Panc1 (cell line): ENCODE measurements at regions not wholly inside any gene's neighbourhood (a gene's known extent, or its start where the extent isn't known, plus 50 kb on each side); places are given as distances from the start of the nearest gene placed in this dataset.

ENCODE experiments used
- ATAC-seq: fragments of 200-7000 bp; cut with Tn5 transposase; 2 replicates; pipeline ENCODE4 v1.9.1; 2020; ENCODE audit warnings: mild to moderate bottlenecking, moderate library complexity
- BruUV-seq: library from RNA; stranded (reverse); fragments of 400-500 nt; replicated peaks from 2 replicates; lab custom pipeline; 2021; lab: Mats Ljungman, UMichigan
- CTCF ChIA-PET: fragments of 300-600 bp; sonication (Branson Sonifier 250); formaldehyde crosslinking; loops from one replicate; lab custom pipeline; 2022; ENCODE audit warnings: antibody characterized with exemption; lab: Charles Lee
- POLR2A ChIA-PET: fragments of 300-600 bp; sonication (Branson Sonifier 250); formaldehyde crosslinking; loops from one replicate; lab custom pipeline; 2022; ENCODE audit warnings: antibody characterized with exemption; lab: Charles Lee
- DNase-seq: peaks from one replicate; pipeline ENCODE4 v3.0.0-alpha.2; 2010; ENCODE audit warnings: low read depth, low spot score
- H3K27ac ChIP-seq: 2 replicates; pipeline ENCODE4 v1.5.1; 2011; ENCODE audit warnings: mild to moderate bottlenecking, low read length, inconsistent platforms
- H3K27me3 ChIP-seq: fragments of 200-500 bp; sonication (Bioruptor generic); 2 replicates; pipeline ENCODE4 v1.6.0; 2014; ENCODE audit warnings: low read length, inconsistent platforms; ENCODE audit not compliant: control insufficient read depth, insufficient read depth
- H3K36me3 ChIP-seq: fragments of 200-500 bp; sonication (Bioruptor generic); 2 replicates; pipeline ENCODE4 v1.5.1; 2014; ENCODE audit warnings: inconsistent platforms, mild to moderate bottlenecking, low read length, moderate library complexity; ENCODE audit not compliant: control insufficient read depth, insufficient read depth
- H3K4me1 ChIP-seq: 2 replicates; pipeline ENCODE4 v1.5.1; 2011; ENCODE audit warnings: inconsistent platforms, mild to moderate bottlenecking, low read length, moderate library complexity; ENCODE audit not compliant: control insufficient read depth, insufficient read depth
- H3K4me3 ChIP-seq, 2 experiments: 2 replicates each; pipeline ENCODE4 v1.5.1; 2011 to 2012; ENCODE audit warnings: low read depth in 2 of 2, low read length in 2 of 2, mild to moderate bottlenecking in 2 of 2, inconsistent platforms in 1 of 2, moderate library complexity in 1 of 2
- H3K9me3 ChIP-seq: fragments of 200-500 bp; sonication (Bioruptor generic); 2 replicates; pipeline ENCODE4 v1.5.1; 2014; ENCODE audit warnings: low read depth, mild to moderate bottlenecking, inconsistent platforms, low read length, moderate library complexity; ENCODE audit not compliant: control insufficient read depth, insufficient read depth
- POLR2AphosphoS5 ChIP-seq: IDR thresholded peaks from 2 replicates; pipeline ENCODE4 v1.6.1; 2012; ENCODE audit warnings: mild to moderate bottlenecking, low read depth, low read length, moderate library complexity
- SIN3A ChIP-seq: IDR thresholded peaks from 2 replicates; pipeline ENCODE4 v1.6.1; 2012; ENCODE audit warnings: low read depth, mild to moderate bottlenecking, low read length, moderate library complexity, borderline replicate concordance; ENCODE audit not compliant: insufficient read depth
- TCF7L2 ChIP-seq: IDR thresholded peaks from 2 replicates; pipeline ENCODE4 v1.6.1; 2011; ENCODE audit warnings: mild to moderate bottlenecking, low read depth, low read length, inconsistent platforms
- in situ Hi-C: cut with HindIII; loops from 2 replicates; pipeline ENCODE4 v1.10.0; 2016; ENCODE audit warnings: low sequenced_read_pairs, low pct_unique_long_range_greater_than_20kb
- intact Hi-C: fragments of 100-400 bp; cut with micrococcal nuclease; formaldehyde crosslinking; loops from one replicate; pipeline ENCODE4 v1.10.0; 2022; ENCODE audit not compliant: unreplicated experiment
- TF ChIP-seq, protein P1 (sequence below): fragments of 450-650 bp; IDR thresholded peaks from 2 replicates; pipeline ENCODE4 v1.5.1; 2017; ENCODE audit warnings: mild to moderate bottlenecking
- TF ChIP-seq, protein P2 (sequence below), 2 experiments: IDR thresholded peaks; 2 replicates each; pipeline ENCODE4 v1.6.1; 2011 to 2012; ENCODE audit warnings: low read depth in 2 of 2, control low read depth in 1 of 2, low read length in 1 of 2, mild to moderate bottlenecking in 1 of 2, moderate library complexity in 1 of 2; ENCODE audit not compliant: insufficient read depth in 1 of 2

DNA sequence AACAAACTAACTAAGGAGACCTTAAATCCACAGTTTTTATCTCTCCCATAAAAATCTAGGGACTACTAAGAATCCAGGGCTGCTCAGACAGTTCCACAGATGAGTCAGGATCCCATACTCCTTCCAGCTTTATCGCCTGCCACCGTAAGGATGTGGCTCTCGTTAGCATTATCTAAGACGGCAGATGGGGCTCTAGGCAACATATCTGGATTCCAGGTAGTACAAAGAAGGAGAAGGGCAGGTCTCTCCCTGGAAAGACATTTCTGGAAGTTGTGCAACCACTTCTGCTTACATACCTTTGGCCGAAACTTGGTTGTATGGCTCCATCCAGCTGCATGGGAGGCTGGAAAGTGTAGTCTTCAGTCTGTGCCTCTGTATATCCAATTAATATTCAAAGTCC lies 149.4 kb downstream of the SP3 start:
- no peaks in the 10 kb centered on the region for H3K4me1 ChIP-seq
- intact Hi-C loops, result no loop called here
- ChIA-PET CTCF (no interaction called here), POLR2A (no interaction called here)
- no peak overlapping the region for H3K27ac ChIP-seq
- DNase-seq (no peak), ATAC-seq (no peak)
- TF ChIP-seq, protein P1, sequence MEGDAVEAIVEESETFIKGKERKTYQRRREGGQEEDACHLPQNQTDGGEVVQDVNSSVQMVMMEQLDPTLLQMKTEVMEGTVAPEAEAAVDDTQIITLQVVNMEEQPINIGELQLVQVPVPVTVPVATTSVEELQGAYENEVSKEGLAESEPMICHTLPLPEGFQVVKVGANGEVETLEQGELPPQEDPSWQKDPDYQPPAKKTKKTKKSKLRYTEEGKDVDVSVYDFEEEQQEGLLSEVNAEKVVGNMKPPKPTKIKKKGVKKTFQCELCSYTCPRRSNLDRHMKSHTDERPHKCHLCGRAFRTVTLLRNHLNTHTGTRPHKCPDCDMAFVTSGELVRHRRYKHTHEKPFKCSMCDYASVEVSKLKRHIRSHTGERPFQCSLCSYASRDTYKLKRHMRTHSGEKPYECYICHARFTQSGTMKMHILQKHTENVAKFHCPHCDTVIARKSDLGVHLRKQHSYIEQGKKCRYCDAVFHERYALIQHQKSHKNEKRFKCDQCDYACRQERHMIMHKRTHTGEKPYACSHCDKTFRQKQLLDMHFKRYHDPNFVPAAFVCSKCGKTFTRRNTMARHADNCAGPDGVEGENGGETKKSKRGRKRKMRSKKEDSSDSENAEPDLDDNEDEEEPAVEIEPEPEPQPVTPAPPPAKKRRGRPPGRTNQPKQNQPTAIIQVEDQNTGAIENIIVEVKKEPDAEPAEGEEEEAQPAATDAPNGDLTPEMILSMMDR, result no peak
- TF ChIP-seq POLR2AphosphoS5, result no peak
- in situ Hi-C loops, result no loop called here
- no peaks in the 10 kb centered on the region for H3K36me3 ChIP-seq
- no TSS peak for BruUV-seq
- no peak overlapping the region for H3K4me3 ChIP-seq
- peaks cover 4% of the 10 kb centered on the region; the same call in 1 of the 2 replicates for H3K27me3 ChIP-seq
- H3K9me3 ChIP-seq, result no peaks in the 10 kb centered on the region

DNA sequence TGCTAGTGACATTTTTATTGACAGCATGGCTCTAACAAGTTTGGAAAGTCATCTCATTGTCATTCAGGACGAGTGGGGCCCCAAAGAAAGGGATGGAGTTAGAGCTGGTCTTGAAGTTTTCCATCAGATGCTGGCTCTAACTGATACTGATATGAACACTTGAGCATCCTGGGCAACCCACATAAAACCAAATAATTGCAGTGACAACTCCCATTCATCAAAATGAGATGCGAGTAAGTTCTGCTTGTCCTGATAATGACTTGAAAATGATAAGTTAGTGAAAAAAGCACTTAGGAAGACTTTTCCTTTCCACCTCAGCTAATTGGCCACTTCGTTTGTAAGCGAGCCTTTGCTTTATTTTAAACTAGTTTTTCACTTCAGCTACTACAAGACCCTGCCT lies 147.6 kb downstream of the SP3 start:
- BruUV-seq, result no TSS peak
- Histone ChIP-seq H3K36me3 (no peaks in the 10 kb centered on the region), H3K4me3 (no peak overlapping the region), H3K27me3 (peaks cover 4% of the 10 kb centered on the region), H3K9me3 (no peaks in the 10 kb centered on the region), H3K27ac (no peak overlapping the region), H3K4me1 (no peaks in the 10 kb centered on the region)
- in situ Hi-C loops, result no loop called here
- TF ChIP-seq, protein P1, result no peak
- TF ChIP-seq, protein P2, sequence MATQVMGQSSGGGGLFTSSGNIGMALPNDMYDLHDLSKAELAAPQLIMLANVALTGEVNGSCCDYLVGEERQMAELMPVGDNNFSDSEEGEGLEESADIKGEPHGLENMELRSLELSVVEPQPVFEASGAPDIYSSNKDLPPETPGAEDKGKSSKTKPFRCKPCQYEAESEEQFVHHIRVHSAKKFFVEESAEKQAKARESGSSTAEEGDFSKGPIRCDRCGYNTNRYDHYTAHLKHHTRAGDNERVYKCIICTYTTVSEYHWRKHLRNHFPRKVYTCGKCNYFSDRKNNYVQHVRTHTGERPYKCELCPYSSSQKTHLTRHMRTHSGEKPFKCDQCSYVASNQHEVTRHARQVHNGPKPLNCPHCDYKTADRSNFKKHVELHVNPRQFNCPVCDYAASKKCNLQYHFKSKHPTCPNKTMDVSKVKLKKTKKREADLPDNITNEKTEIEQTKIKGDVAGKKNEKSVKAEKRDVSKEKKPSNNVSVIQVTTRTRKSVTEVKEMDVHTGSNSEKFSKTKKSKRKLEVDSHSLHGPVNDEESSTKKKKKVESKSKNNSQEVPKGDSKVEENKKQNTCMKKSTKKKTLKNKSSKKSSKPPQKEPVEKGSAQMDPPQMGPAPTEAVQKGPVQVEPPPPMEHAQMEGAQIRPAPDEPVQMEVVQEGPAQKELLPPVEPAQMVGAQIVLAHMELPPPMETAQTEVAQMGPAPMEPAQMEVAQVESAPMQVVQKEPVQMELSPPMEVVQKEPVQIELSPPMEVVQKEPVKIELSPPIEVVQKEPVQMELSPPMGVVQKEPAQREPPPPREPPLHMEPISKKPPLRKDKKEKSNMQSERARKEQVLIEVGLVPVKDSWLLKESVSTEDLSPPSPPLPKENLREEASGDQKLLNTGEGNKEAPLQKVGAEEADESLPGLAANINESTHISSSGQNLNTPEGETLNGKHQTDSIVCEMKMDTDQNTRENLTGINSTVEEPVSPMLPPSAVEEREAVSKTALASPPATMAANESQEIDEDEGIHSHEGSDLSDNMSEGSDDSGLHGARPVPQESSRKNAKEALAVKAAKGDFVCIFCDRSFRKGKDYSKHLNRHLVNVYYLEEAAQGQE (IDR thresholded peaks at IDR 0.05; ENCODE audit: insufficient read depth in 1 of 2, low read depth in 2 of 2, low read length in 1 of 2), result no peak
- TF ChIP-seq POLR2AphosphoS5, result no peak
- TF ChIP-seq SIN3A, result no peak
- no peak for DNase-seq
- no peak for ATAC-seq
- ChIA-PET CTCF (no interaction called here), POLR2A (no interaction called here)
- intact Hi-C loops, result no loop called here

DNA sequence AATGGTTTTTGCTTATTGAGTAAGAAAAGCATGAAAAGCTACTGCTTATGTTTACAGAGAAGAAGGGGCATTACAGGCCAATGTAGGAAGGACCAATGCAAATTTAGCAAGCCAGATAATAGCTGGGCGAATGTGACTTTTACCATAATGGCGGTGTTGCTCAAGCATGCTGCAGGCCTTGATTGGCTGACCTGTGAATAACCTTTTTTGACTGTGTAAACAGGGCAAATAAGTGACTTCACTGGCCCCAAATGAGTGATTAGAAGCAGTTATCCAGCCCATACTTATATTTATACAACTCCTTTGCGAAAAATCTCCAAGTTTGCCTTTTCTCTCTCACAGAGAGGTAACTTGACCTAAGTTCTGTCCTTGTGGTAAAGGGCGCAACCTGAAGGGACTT lies 146.9 kb downstream of the SP3 start:
- H3K36me3 ChIP-seq, result no peaks in the 10 kb centered on the region
- H3K27ac ChIP-seq, result no peak overlapping the region
- no peak for DNase-seq
- POLR2A ChIA-PET, result no interaction called here
- H3K4me3 ChIP-seq, result no peak overlapping the region
- H3K9me3 ChIP-seq, result no peaks in the 10 kb centered on the region
- in situ Hi-C loops (no loop called here), intact Hi-C loops (no loop called here)
- TF ChIP-seq, protein P1, result no peak
- no peak for TF ChIP-seq POLR2AphosphoS5
- no peak for TF ChIP-seq TCF7L2
- no peak for TF ChIP-seq SIN3A
- TF ChIP-seq, protein P2 (IDR thresholded peaks at IDR 0.05; ENCODE audit: insufficient read depth in 1 of 2, low read depth in 2 of 2, low read length in 1 of 2), result no peak
- H3K4me1 ChIP-seq, result no peaks in the 10 kb centered on the region
- no TSS peak for BruUV-seq
- ATAC-seq, result no peak
- CTCF ChIA-PET, result no interaction called here
- peaks cover 4% of the 10 kb centered on the region for H3K27me3 ChIP-seq
